ENCODE measurements at regions not wholly inside any gene's neighbourhood (a gene's known extent, or its start where the extent isn't known, plus 50 kb on each side); places are given as distances from the start of the nearest gene placed in this dataset.

DNA sequence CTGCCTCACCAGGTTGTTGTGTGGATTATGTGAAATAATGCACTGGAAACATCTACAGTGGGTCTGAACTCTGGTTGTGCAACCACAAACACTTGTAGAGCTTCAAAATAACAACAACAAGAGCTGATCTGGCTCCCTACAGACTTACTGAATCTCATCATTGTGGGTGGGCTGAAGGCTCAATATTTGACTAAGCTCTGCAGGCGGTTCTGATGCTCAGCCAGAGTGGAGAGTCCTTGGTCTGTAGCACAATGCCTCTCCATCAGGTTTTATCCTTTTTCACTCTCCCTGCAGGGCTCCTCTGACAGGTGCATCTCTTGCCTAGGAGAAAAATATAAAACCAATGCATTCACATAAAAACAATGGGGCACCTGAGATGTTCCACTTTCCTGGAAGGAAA, 456.3 kb upstream of the ONECUT1 start:
- Histone ChIP-seq H3K4me1 (replicated peaks in 1 of 2; ENCODE audit: control insufficient read depth in 2 of 2, insufficient read depth in 2 of 2, low read length in 2 of 2) (no peaks in the 10 kb centered on the region), H3K27me3 (ENCODE audit: control insufficient read depth in 2 of 2, insufficient read depth in 2 of 2, low read length in 2 of 2) (no peaks in the 10 kb centered on the region), H3K27ac (ENCODE audit: extremely low read depth, low read depth, low read length) (no peak overlapping the region), H3K4me2 (ENCODE audit: insufficient read depth, low read length) (no peak overlapping the region), H3K9me3 (replicated peaks; ENCODE audit: control insufficient read depth, insufficient read depth, low read depth, low read length) (peaks cover 2% of the 10 kb centered on the region; the same call in 1 of the 2 replicates), H3K79me2 (ENCODE audit: control insufficient read depth, insufficient read depth, low read length) (no peaks in the 10 kb centered on the region), H3K4me3 (no peak overlapping the region), H2AFZ (ENCODE audit: low read depth, low read length) (no peak overlapping the region), H3K9me1 (ENCODE audit: control insufficient read depth, insufficient read depth, low read length) (no peaks in the 10 kb centered on the region), H4K20me1 (replicated peaks; ENCODE audit: control insufficient read depth, insufficient read depth, low read length) (no peaks in the 10 kb centered on the region), H3K9ac (ENCODE audit: insufficient read depth in 1 of 2, low read depth in 2 of 2, low read length in 2 of 2) (no peak overlapping the region), H3K36me3 (ENCODE audit: control insufficient read depth, insufficient read depth, low read length) (no peaks in the 10 kb centered on the region)
- FAIRE-seq, result no peak
- no TSS peak for BruUV-seq (replicated peaks)
- in situ Hi-C loops (cut with MboI) (no loop called here), intact Hi-C loops (cut with micrococcal nuclease) (no loop called here)
- no peak for TF ChIP-seq SREBF1 (IDR thresholded peaks at IDR 0.05; ENCODE audit: borderline replicate concordance, low read depth, low read length)
- TF ChIP-seq, protein P1, sequence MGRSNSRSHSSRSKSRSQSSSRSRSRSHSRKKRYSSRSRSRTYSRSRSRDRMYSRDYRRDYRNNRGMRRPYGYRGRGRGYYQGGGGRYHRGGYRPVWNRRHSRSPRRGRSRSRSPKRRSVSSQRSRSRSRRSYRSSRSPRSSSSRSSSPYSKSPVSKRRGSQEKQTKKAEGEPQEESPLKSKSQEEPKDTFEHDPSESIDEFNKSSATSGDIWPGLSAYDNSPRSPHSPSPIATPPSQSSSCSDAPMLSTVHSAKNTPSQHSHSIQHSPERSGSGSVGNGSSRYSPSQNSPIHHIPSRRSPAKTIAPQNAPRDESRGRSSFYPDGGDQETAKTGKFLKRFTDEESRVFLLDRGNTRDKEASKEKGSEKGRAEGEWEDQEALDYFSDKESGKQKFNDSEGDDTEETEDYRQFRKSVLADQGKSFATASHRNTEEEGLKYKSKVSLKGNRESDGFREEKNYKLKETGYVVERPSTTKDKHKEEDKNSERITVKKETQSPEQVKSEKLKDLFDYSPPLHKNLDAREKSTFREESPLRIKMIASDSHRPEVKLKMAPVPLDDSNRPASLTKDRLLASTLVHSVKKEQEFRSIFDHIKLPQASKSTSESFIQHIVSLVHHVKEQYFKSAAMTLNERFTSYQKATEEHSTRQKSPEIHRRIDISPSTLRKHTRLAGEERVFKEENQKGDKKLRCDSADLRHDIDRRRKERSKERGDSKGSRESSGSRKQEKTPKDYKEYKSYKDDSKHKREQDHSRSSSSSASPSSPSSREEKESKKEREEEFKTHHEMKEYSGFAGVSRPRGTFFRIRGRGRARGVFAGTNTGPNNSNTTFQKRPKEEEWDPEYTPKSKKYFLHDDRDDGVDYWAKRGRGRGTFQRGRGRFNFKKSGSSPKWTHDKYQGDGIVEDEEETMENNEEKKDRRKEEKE (IDR thresholded peaks at IDR 0.05; ENCODE audit: borderline replicate concordance in 1 of 2, control insufficient read depth in 1 of 2, low read depth in 2 of 2, low read length in 1 of 2), result no peak
- DNase-seq (ENCODE audit: extremely low read depth in 1 of 4, low spot score in 3 of 4), result no peak
- 0% methylated on average over 1 of the region's 1 CpG for WGBS (ENCODE audit: insufficient coverage, low coverage, missing lambda C conversion rate)
- ATAC-seq, result no peak
- ChIA-PET CTCF (ENCODE audit: low intra/inter-chr PET ratio) (no interaction called here), POLR2A (no interaction called here)

DNA sequence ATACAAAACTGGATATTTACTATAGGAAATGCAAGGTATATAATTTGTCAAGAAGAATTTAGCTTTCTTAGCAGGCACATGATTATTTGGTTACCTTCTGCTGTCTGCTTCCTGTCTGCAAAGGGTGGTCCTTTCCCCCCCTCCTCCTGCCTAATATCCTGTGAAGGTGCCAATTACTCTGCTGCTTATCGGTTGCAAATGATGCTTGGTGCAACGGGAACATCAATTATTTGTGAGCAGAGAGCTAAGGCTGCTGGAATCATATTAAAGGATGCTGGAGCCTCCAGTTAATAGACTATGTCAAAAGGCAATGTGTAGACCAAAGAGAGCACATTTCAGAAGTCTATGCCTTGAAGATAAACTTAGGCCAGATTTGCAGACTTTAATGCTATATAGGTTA, 443.7 kb upstream of the ONECUT1 start:
- CTCF ChIA-PET (ENCODE audit: low intra/inter-chr PET ratio), result no interaction called here
- H3K27ac ChIP-seq (ENCODE audit: extremely low read depth, low read depth, low read length), result no peak overlapping the region
- 0% methylated on average over 2 of the region's 2 CpGs for WGBS (ENCODE audit: insufficient coverage, low coverage, missing lambda C conversion rate)
- in situ Hi-C loops (cut with MboI), result no loop called here
- H3K9me3 ChIP-seq (replicated peaks; ENCODE audit: control insufficient read depth, insufficient read depth, low read depth, low read length), result no peaks in the 10 kb centered on the region
- FAIRE-seq, result no peak
- no peaks in the 10 kb centered on the region for H3K27me3 ChIP-seq (ENCODE audit: control insufficient read depth in 2 of 2, insufficient read depth in 2 of 2, low read length in 2 of 2)
- intact Hi-C loops (cut with micrococcal nuclease), result no loop called here
- POLR2A ChIA-PET, result no interaction called here
- no peaks in the 10 kb centered on the region for H3K36me3 ChIP-seq (ENCODE audit: control insufficient read depth, insufficient read depth, low read length)
- no peak for ATAC-seq
- no peak overlapping the region for H2AFZ ChIP-seq (ENCODE audit: low read depth, low read length)
- TF ChIP-seq KAT7 (CRISPR knock-in tag; IDR thresholded peaks at IDR 0.05; ENCODE audit: borderline replicate concordance) (no peak), CBX1 (IDR thresholded peaks at IDR 0.05; ENCODE audit: low read depth) (no peak), GABPA (tag; conservative IDR thresholded peaks at IDR 0.05; ENCODE audit: low read depth) (no peak)
- H3K9me1 ChIP-seq (ENCODE audit: control insufficient read depth, insufficient read depth, low read length), result no peaks in the 10 kb centered on the region
- H4K20me1 ChIP-seq (replicated peaks; ENCODE audit: control insufficient read depth, insufficient read depth, low read length), result no peaks in the 10 kb centered on the region
- DNase-seq (ENCODE audit: extremely low read depth in 1 of 4, low spot score in 3 of 4), result no peak
- no peak overlapping the region for H3K4me2 ChIP-seq (ENCODE audit: insufficient read depth, low read length)
- no peaks in the 10 kb centered on the region for H3K4me1 ChIP-seq (replicated peaks in 1 of 2; ENCODE audit: control insufficient read depth in 2 of 2, insufficient read depth in 2 of 2, low read length in 2 of 2)
- no peak overlapping the region for H3K4me3 ChIP-seq
- H3K79me2 ChIP-seq (ENCODE audit: control insufficient read depth, insufficient read depth, low read length), result no peaks in the 10 kb centered on the region
- BruUV-seq (replicated peaks), result no TSS peak
- no peak overlapping the region for H3K9ac ChIP-seq (ENCODE audit: insufficient read depth in 1 of 2, low read depth in 2 of 2, low read length in 2 of 2)
